KBM-7 (cell line): ENCODE measurements at regions not wholly inside any gene's neighbourhood (a gene's known extent, or its start where the extent isn't known, plus 50 kb on each side); places are given as distances from the start of the nearest gene placed in this dataset.
A peak's percentile ranks its signal among the peaks of the same experiment; 100 is the strongest.

ENCODE experiments used
- DNase-seq: peaks from one replicate; pipeline ENCODE4 v3.0.0-alpha.2; 2015
- in situ Hi-C: fragments of 300-500 bp; cut with MboI; formaldehyde crosslinking; loops from 2 replicates; pipeline ENCODE4 v1.14.3; 2020; ENCODE audit warnings: low sequenced_read_pairs, low pct_unique_long_range_greater_than_20kb, mixed read lengths

DNA sequence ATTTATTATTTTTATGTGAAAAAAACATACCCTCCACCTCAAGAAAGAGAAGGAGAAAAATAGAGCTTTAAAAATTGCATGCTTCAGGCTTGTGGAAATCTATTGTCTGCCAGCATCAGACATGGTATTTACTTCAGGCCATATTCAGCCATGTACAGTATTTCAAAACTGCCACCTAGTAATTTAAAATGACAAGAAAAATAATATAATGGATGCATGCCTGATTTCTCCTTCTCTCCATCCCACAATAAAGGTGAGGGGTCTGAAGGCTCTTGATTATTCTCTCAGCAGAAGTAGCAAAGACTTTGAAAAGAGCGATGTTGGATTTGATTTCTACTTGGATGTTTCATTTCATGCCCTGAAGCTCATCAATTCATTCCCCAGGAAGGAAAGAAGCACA, 250.7 kb downstream of the TBC1D4 start:
- no peak for DNase-seq
- in situ Hi-C loops: no loop called here

DNA sequence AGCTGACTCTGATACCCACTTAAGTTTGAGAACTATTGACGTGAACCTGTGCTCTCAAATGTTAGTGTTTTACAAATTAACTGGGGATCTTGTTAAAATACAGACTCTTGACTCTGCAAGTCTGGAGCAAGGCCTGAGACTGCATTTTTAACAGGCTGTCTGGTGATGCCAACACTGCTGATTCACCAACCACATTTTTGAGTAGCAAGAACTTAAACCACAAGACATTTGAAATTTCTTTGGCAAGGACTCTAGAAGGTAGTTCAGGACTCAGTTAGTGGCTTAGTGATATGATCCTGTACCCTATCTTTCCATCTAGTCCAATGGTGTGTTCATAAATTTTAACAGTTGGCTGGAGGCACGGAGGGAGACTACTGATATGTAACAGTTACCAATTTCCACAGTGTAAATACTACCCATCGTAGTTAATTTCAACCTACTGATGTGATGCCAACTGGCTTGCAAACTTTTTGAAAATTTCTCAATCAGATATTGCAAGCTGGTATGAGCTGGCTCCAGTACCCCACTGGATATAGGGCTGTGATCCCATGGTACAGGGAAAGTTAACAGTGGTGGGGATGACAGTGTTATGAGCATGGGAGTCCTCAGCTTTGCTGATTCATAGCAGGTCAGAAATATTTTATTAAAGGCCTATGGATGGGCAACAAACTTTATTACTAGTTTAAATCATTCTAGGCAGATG, 255.1 kb downstream of the TBC1D4 start:
- in situ Hi-C loops: no loop called here
- DNase-seq: no peak

DNA sequence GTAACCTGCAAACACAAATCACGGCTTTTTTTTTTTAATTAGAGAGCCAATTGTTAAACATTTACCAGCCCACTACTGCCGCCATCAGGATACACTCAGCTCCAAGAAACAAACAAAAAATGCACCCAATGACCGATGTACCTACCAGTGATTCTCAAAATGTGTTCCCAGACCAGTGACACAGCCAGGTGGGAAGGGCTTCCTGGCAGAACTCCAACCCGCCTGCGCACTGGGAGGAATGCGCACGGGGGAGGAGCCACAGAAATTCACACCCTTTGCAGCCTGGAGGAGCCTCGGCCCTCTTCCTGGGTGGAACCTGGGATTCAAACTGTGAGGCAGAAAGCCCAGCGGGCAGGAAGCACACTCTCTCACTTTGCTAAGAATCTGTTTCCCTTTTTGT, 255.9 kb downstream of the TBC1D4 start:
- in situ Hi-C loops: no loop called here
- no peak for DNase-seq

DNA sequence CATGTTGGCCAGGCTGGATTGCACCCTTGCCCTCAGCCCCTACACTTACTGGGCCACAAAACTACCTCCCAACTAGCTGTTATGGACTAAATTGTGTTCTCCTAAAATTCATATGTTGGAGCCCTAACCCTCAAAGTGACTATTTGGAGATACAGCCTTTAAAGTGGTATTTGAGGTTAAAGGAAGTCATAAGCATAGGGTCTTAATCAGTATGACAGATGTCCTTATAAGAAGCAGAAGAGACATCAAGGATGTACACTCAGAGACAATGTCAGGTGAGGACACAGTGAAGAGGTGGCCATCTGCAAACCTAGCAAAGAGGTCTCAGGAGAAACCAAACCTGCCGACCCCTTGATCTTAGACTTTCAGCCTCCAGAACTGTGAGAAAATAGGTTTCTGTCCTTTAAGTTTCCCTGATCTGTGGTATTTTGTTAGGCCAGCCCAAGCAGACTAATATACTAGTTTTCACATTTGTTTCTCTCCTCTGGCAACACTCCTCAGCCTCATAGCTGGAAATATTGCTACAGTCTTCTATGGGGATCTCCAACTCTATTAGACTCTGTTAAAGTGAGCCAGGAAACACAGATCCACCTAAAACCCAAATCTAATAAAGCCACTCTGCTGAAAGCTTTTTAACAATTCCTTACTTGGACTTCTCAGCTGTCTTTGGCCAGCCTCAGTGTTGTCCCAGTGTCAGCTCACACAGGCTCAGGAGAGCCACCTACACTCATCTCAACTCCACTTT, 256.5 kb downstream of the TBC1D4 start:
- DNase-seq: no peak
- in situ Hi-C loops: no loop called here

DNA sequence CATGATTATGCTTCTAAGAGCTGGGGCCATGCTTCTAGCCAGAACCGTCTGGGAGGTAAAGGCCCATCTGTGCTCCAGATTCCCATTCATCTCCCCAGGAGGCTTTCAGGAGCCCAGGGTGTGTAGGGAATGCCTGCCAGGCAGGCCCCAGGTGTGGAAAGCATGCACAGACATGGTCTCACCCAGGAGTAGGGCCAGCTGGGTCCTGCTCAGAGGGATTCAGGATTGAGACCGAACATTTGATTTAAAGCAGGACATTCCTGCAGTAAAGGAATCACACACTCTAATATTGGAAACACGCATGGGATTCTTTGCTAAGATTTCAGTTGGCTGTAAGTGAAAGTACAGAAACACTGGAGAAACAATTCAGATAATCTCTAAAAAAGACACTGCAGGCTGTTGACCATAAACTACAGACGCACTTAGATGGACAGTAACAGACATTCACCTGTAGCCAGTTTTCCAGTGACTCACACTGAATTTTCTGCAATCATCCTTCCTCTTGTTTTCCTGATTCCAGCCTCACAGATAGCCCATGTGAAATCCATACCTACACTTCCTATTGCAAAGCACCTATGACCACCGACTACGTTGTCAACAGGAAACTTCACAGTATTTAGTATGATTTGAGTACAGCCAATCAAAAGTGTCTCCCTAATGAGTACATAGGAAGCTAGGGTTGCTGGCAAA, 257.8 kb downstream of the TBC1D4 start:
- no peak for DNase-seq
- in situ Hi-C loops: no loop called here

DNA sequence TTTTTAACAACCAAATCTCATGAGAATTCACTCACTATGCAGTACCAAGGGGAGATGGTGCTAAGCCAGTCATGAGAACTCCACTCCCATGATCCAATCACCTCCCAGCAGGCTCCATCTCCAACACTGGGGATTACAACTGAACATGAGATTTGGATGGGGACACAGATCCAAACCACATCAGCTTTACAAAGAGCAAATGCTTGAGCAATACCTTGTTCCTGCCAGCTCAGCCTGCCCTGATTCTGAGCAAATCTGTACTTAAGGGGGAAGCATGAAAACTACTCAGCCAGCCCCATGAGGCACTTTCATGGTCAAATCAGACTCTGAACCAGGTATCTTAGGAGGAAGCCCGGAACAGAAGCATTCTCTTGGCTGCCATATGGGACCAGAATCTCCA, 259.9 kb downstream of the TBC1D4 start:
- in situ Hi-C loops: no loop called here
- DNase-seq: no peak

DNA sequence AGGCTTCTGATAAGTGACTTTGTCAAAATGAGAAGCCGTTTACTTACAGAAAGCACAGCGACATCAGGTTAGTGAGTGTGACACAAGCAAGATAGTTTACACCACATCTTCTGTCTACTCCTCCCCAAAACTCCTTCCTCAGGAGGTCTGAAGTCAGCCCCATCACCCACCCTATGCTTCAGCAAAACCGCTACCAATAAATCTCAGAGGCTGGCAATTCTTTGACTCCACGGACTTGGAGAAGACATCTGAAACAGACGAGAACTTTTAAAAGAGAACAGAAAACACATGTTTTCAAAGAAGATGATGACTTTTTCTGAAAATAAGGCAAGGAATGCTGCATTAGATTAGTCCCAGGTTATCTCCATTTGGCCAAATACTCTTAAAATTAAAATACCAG, 261.1 kb downstream of the TBC1D4 start:
- in situ Hi-C loops: no loop called here
- no peak for DNase-seq

DNA sequence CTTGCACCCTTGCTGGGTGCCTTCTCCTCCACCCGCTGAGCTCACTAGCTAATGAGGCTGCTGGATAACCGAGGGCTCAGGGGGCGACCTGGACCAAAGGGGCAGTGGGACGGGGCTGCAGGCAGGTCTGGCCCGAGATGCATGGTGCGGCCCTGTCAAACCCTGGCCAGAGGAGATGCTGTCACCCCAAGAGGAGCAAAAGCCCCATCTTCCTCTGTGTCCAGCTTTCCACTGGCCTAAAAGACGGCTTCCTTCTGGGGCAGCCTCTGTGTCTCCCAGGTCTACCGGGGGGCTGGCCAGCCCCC, 261.8 kb downstream of the TBC1D4 start:
- DNase-seq: no peak
- in situ Hi-C loops: no loop called here

DNA sequence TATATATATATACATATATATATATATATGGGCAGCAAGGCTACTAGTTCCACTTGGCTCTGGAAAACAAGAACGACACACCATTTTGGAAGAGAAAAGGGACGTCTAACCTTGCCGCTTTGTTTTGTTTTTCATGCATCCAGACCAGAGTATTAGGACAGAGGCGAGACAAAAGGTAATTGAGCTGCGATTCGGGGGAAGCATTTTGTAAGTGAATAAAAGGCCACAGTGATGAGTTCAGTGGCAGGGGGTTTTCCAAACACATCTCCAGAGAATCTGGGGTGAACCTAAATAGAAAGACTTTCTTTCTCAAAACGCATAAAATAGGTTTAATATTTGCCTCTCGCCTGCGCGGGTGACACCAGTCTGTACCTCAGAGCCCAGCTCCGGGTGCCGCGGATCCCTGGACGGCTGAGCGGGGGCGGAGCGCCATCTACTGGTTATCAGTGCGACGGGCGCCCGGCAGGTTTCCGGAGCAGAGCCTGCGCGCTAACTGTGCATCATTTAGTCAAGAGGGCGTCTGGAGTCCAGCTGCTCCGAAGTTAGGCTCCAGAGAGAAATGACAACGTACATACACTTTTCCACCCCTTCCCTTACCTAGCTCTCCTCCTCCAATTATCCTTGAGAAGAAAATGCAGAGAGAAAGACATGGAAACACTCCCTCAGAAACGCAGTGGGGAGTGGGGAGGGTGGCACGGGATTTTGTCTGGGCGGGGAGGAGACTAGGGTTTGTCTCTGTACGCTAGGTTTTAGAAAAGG, 262.3 kb downstream of the TBC1D4 start:
- in situ Hi-C loops: no loop called here
- DNase-seq: peak; percentile 77

DNA sequence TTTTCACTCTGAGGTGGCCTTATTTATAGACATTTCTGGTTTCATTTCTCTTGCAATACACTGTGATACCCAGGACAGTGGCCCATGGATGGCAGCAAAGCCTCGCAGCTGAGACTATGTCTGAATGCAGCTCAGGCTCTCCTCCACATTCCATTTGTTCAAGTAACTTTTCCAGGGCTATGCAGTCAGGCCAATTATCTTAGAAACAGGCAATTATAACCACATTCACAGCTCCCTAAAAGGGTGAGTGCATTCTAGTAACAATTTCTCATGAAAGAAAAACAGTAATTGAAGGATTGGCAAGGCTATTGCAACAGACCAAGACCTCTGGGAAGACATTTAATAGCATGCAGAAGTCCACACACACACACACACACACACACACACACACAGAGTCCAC, 264.0 kb downstream of the TBC1D4 start:
- in situ Hi-C loops: no loop called here
- no peak for DNase-seq

DNA sequence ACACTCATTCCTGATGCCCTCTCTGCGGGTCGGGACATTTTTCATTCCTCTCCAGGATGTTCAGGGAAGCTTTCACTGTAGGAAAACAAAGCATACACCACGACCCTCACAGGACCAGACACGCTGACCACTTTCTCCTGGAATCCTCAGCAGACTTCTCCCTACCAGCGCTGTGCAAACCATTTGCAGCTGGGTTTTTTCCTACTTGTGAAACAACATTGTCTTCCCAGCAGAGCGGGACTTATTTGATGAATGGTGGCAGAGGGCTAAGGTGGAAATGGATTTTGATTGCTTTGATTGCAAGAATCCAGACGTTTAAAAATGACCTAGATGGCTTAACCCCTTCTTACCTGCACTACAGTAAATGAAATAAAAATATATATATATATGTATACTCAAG, 265.9 kb downstream of the TBC1D4 start:
- no peak for DNase-seq
- in situ Hi-C loops: no loop called here

DNA sequence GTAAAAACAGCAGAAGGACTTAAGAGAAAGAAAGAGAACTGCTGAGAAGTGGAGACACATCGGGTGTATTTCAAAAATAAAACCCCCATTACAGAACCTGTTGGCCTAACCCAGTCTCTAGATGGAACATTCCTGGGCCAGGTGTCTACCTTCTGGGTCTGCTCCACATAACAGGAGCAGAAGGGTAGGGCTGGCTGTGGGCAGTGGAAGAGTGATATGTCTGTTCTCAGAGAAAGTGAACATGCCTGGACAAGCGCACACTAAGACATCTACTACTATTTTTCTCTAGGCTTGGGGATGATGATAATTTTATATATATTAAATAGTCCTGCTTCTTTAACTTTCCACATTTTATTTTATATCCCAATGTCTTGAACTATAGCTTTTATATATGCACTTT, 267.1 kb downstream of the TBC1D4 start:
- in situ Hi-C loops: no loop called here
- DNase-seq: no peak

DNA sequence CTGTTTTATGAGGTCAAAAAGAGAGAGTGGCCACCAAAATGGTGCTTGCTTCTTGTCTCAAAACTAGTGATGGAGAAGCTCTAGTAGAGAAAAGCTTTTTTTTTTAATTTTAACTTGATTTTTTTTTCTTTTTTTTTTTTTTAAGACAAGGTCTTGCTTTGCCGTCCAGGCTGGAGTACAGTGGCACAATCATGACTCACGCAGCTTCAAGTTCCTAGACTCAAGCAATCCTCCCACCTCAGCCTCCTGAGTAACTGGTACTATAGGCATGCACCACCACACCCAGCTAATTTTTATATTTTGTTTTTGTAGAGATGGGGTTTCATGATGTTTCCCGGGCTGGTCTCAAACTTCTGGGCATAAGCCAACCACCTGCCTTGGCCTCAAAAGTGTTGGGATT, 279.0 kb downstream of the TBC1D4 start:
- DNase-seq: no peak
- in situ Hi-C loops: no loop called here

DNA sequence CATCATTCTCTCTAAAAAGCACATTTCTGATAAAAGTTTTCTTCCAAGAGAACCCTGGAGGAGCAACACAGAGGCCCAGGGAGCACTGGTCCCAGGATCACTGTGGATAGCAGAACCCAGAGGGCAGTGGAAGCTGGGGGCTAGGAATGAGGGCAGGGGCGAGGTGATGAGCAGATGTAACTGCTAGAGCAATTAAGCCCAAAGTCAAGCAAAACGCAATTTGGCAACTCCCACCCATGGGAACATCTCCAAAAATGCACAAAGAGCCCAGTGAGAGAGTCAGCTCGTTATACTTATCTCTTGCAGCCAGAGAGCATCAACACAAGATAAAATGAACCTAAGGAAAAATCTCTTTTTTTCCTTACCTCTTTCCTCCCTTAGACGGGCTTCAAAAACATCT, 284.2 kb downstream of the TBC1D4 start:
- no peak for DNase-seq
- in situ Hi-C loops: no loop called here

DNA sequence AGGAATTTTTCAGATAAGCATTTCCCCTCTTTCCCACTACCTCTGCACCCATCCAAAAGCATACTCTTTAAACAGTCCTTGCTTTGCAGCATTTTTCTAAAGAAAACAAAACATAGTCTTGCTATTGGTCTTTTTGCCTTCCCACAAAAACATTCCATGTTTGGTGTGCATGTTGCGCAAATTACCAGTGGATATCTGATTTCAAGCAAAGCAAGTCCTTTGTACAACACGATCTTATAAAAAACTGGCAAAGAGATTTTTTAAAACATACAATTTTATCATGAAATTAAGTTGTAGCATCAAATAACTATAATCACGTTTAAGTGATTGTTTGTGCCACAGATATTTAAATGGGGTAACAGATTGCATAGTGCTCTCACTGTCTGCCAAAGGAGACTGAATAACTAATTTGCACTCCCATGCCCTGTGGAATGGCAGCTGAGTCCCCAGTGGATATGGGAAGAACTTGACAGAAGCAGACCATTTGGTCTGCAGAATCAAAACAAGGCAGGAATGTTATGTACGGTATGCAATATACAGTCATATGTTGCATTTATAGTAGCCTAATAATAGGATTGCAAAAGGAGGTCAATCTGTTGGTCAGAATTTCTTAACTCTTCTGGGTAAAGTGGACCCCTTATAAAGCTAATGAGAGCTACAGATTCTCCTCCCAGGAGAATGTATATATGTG, 285.7 kb downstream of the TBC1D4 start:
- in situ Hi-C loops: no loop called here
- no peak for DNase-seq

DNA sequence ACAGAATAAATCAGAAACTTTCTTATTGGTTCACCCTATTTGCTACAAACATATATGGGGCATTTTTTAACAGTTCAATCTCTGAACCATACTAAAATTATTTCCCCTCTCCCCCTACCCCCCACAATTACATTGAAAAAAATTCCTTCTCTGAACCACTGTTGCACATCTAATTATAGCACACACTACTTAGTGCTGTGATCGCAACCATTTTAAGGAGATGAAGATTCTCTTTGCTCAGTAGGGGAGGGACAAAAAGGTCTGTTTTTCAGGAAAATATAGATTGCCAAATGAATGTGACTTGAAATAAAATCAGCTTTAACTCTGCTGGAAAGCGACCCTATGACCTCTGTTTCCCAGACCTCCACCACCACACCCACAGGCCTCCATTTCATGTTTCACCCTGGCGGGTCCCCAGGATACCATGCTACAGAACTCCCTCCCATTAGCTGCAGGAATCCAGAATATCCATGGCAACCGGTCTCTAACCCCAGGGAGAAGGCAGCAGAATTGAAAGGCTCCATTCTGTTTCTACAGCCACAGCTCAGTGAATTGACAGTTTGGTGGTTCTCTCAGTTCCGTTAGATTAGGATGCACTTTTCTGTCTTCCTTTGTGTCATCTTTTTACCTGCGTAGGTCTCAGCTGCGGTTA, 286.3 kb downstream of the TBC1D4 start:
- DNase-seq: no peak
- in situ Hi-C loops: no loop called here

DNA sequence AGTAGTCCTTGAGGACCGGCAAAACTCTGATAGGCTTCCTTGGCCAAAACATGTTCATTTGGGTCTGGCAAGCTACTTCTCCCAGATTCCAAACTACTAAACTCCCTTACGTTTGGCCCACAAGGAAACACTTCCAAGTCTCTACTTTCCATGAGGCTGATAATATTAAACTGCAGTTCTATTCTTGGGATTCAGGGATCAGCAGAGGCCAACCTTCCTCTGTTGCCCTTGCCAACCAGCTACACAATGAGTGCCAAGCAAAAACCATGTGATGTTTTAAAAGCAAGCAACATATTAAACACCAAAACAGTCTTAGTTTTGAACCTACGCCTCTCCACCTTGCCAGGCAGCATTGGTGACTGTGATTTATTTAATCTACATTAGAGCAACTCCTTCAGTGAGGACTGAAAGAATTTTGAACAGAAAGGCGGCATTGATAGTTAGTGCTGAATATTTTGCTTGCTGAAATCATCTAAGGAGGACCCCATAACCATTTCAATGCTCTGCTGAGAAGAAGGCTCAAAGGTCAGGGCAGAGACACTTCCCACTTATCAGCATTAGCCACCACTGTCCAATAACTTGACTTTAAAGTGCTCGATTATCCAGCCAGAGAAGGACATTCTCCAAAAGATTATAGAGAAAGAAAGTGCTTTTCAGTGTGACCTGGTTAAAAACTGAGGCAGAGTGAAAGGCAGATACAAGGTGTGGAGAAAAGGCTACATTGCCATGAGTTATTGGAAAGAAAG, 287.1 kb downstream of the TBC1D4 start:
- no peak for DNase-seq
- in situ Hi-C loops: no loop called here

DNA sequence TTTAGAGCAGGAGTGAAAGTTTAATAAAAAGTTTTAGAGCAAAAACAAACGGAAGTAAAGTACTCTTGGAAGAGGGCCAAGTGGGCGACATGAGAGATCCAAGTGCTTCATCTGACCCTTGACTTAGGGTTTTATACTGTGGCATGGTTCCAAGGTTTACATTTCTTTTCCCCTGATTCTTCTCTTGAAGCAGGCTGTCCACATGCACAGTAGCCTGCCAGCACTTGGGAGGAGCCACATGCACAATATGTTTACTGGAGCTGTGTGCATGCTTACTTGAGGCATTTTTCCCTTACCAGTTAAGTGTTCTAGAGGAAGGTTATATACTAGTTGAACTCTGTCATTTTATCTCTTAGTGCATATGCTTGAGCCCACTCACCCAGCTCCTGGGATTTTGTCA, 295.6 kb downstream of the TBC1D4 start:
- in situ Hi-C loops: no loop called here
- no peak for DNase-seq
